H9 (cell line): ENCODE measurements at regions not wholly inside any gene's neighbourhood (a gene's known extent, or its start where the extent isn't known, plus 50 kb on each side); places are given as distances from the start of the nearest gene placed in this dataset.

Source experiments
- DNase-seq: peaks from one replicate; pipeline ENCODE4 v3.0.0-alpha.2; 2017
- H2AFZ ChIP-seq: one replicate; pipeline ENCODE4 v1.6.1; 2013; ENCODE audit warnings: mild to moderate bottlenecking, low read length, control low read depth, moderate library complexity
- H2AK5ac ChIP-seq: 2 replicates; pipeline ENCODE4 v1.6.1; 2013; ENCODE audit warnings: low read length, control low read depth, mixed read lengths; ENCODE audit not compliant: insufficient read length
- H2BK120ac ChIP-seq: one replicate; pipeline ENCODE4 v1.6.1; 2013; ENCODE audit warnings: low read depth, mild to moderate bottlenecking, low read length, control low read depth, inconsistent platforms; ENCODE audit not compliant: poor library complexity, severe bottlenecking
- H2BK12ac ChIP-seq: 2 replicates; pipeline ENCODE4 v1.6.1; 2013; ENCODE audit warnings: low read length, control low read depth, mixed read lengths, low read depth; ENCODE audit not compliant: insufficient read length
- H2BK15ac ChIP-seq: 2 replicates; pipeline ENCODE4 v1.6.1; 2013; ENCODE audit warnings: low read depth, low read length, control low read depth
- H2BK20ac ChIP-seq: one replicate; pipeline ENCODE4 v1.6.1; 2013; ENCODE audit warnings: low read depth, mild to moderate bottlenecking, low read length, control low read depth, inconsistent platforms; ENCODE audit not compliant: poor library complexity, severe bottlenecking
- H2BK5ac ChIP-seq: 2 replicates; pipeline ENCODE4 v1.6.1; 2013; ENCODE audit warnings: low read length, control low read depth, mixed read lengths; ENCODE audit not compliant: insufficient read length
- H3K14ac ChIP-seq: 2 replicates; pipeline ENCODE4 v1.6.1; 2013; ENCODE audit warnings: low read length, control low read depth; ENCODE audit not compliant: insufficient read depth
- H3K18ac ChIP-seq: 2 replicates; pipeline ENCODE4 v1.6.1; 2013; ENCODE audit warnings: low read depth, mild to moderate bottlenecking, mixed read lengths, low read length, control low read depth; ENCODE audit not compliant: insufficient read length
- H3K23ac ChIP-seq: 2 replicates; pipeline ENCODE4 v1.6.1; 2013; ENCODE audit warnings: low read length, control low read depth, mixed read lengths, low read depth; ENCODE audit not compliant: insufficient read length
- H3K23me2 ChIP-seq: 2 replicates; pipeline ENCODE4 v1.6.1; 2013; ENCODE audit warnings: low read depth, mild to moderate bottlenecking, mixed read lengths, low read length, control low read depth; ENCODE audit not compliant: insufficient read length, poor library complexity, severe bottlenecking
- H3K27ac ChIP-seq: 2 replicates; pipeline ENCODE4 v1.5.1; 2013; ENCODE audit warnings: low read length, control low read depth, mixed read lengths, low read depth; ENCODE audit not compliant: insufficient read length
- H3K27me3 ChIP-seq: 2 replicates; pipeline ENCODE4 v1.6.1; 2013; ENCODE audit warnings: low read length, control low read depth, inconsistent platforms; ENCODE audit not compliant: insufficient read depth
- H3K4ac ChIP-seq: 2 replicates; pipeline ENCODE4 v1.6.1; 2013; ENCODE audit warnings: low read depth, mild to moderate bottlenecking, control low read depth, inconsistent platforms, low read length, moderate library complexity
- H3K4me1 ChIP-seq: 2 replicates; pipeline ENCODE4 v1.6.1; 2013; ENCODE audit warnings: low read length, control low read depth, inconsistent platforms; ENCODE audit not compliant: insufficient read depth
- H3K4me2 ChIP-seq: 2 replicates; pipeline ENCODE4 v1.6.1; 2013; ENCODE audit warnings: low read length, control low read depth, mixed read lengths; ENCODE audit not compliant: insufficient read length, insufficient read depth
- H3K56ac ChIP-seq: 2 replicates; pipeline ENCODE4 v1.6.1; 2013; ENCODE audit warnings: low read depth, mild to moderate bottlenecking, mixed read lengths, low read length, control low read depth; ENCODE audit not compliant: insufficient read length
- H3K79me1 ChIP-seq: 2 replicates; pipeline ENCODE4 v1.6.1; 2013; ENCODE audit warnings: low read depth, mild to moderate bottlenecking, moderate library complexity, low read length, control low read depth, inconsistent platforms; ENCODE audit not compliant: insufficient read depth, poor library complexity, severe bottlenecking
- H3K79me2 ChIP-seq: 2 replicates; pipeline ENCODE4 v1.6.1; 2013; ENCODE audit warnings: low read length, control low read depth, inconsistent platforms; ENCODE audit not compliant: insufficient read depth
- H3K9ac ChIP-seq: 2 replicates; pipeline ENCODE4 v1.6.1; 2013; ENCODE audit warnings: low read length, control low read depth, mixed read lengths; ENCODE audit not compliant: insufficient read length; ENCODE audit errors: extremely low read depth
- H3K9me3 ChIP-seq: one replicate; pipeline ENCODE4 v1.6.1; 2013; ENCODE audit warnings: low read depth, low read length, inconsistent platforms; ENCODE audit not compliant: control insufficient read depth
- H3T11ph ChIP-seq: one replicate; pipeline ENCODE4 v1.6.1; 2013; ENCODE audit warnings: mild to moderate bottlenecking, low read length, control low read depth, inconsistent platforms
- H4K20me1 ChIP-seq: one replicate; pipeline ENCODE4 v1.6.1; 2013; ENCODE audit not compliant: control insufficient read depth, insufficient read length, insufficient read depth
- H4K5ac ChIP-seq: 2 replicates; pipeline ENCODE4 v1.6.1; 2013; ENCODE audit warnings: low read depth, mild to moderate bottlenecking, mixed read lengths, low read length, control low read depth; ENCODE audit not compliant: insufficient read length
- H4K8ac ChIP-seq: replicated peaks from 2 replicates; pipeline ENCODE4 v1.6.1; 2013; ENCODE audit warnings: low read length, control low read depth, mixed read lengths, low read depth; ENCODE audit not compliant: insufficient read length
- H4K91ac ChIP-seq: 2 replicates; pipeline ENCODE4 v1.6.1; 2013; ENCODE audit warnings: low read depth, mild to moderate bottlenecking, moderate library complexity, mixed read lengths, low read length, control low read depth; ENCODE audit not compliant: insufficient read length
- H3K27ac Mint-ChIP-seq, 3 experiments: 2 replicates in 2 of 3; 3 replicates in 1 of 3; pipeline ENCODE4 v1.8.0; 2020 to 2021; ENCODE audit warnings: mixed read lengths in 3 of 3, mild to moderate bottlenecking in 1 of 3, moderate library complexity in 1 of 3
- H3K27me3 Mint-ChIP-seq: 2 replicates; pipeline ENCODE4 v1.8.0; 2021; ENCODE audit warnings: low read depth, mild to moderate bottlenecking, moderate library complexity, mixed read lengths
- H3K36me3 Mint-ChIP-seq, 3 experiments: 2 replicates in 2 of 3; 3 replicates in 1 of 3; pipeline ENCODE4 v1.8.0; 2020 to 2021; ENCODE audit warnings: low read depth in 3 of 3, mixed read lengths in 3 of 3; ENCODE audit not compliant: insufficient read depth in 1 of 3
- H3K4me1 Mint-ChIP-seq, 2 experiments: 2 replicates each; pipeline ENCODE4 v1.8.0; 2020; ENCODE audit warnings: mixed read lengths in 2 of 2
- H3K4me3 Mint-ChIP-seq, 2 experiments: 2 replicates in 1 of 2; 3 replicates in 1 of 2; pipeline ENCODE4 v1.8.0; 2020 to 2021; ENCODE audit warnings: mild to moderate bottlenecking in 2 of 2, mixed read lengths in 2 of 2, moderate library complexity in 1 of 2
- H3K9me3 Mint-ChIP-seq, 2 experiments: 2 replicates in 1 of 2; 3 replicates in 1 of 2; pipeline ENCODE4 v1.8.0; 2020; ENCODE audit warnings: mild to moderate bottlenecking in 2 of 2, mixed read lengths in 2 of 2, moderate library complexity in 1 of 2
- CTCF ChIP-seq: fragments of 200-600 bp; sonication (generic); conservative IDR thresholded peaks from 3 replicates; pipeline ENCODE4 v1.8.0; 2021; ENCODE audit warnings: antibody characterized with exemption, mild to moderate bottlenecking
- WGBS: extraction: QIAGEN DNeasy Blood & Tissue Kit; methylation state at CpG from one replicate; pipeline ENCODE4 v1.1.7; 2013; ENCODE audit warnings: missing lambda C conversion rate, low lambda C conversion rate, mixed read lengths; ENCODE audit not compliant: insufficient read length; ENCODE audit errors: extremely low coverage; 5-methylcytosine and 5-hydroxymethylcytosine counted together

- no peak overlapping the region for H2BK5ac ChIP-seq
- no peak overlapping the region for H3K18ac ChIP-seq
- H4K20me1 ChIP-seq: no peaks in the 10 kb centered on the region
- H3K14ac ChIP-seq: no peak overlapping the region
- no peak overlapping the region for H3T11ph ChIP-seq
- no peaks in the 10 kb centered on the region for H3K4me1 ChIP-seq
- H3K27me3 Mint-ChIP-seq: no peaks in the 10 kb centered on the region; the same call in 1 of the 2 replicates
- H3K9me3 ChIP-seq: no peaks in the 10 kb centered on the region
- H3K9me3 Mint-ChIP-seq: no peaks in the 10 kb centered on the region
- no peak overlapping the region for H3K9ac ChIP-seq
- no peak overlapping the region for H2AFZ ChIP-seq
- H3K4ac ChIP-seq: no peak overlapping the region
- no peaks in the 10 kb centered on the region for H3K4me1 Mint-ChIP-seq
- no peak overlapping the region for H3K27ac Mint-ChIP-seq
- no peak overlapping the region for H3K23ac ChIP-seq
- no peaks in the 10 kb centered on the region for H3K79me1 ChIP-seq
- no peak overlapping the region for H3K4me3 Mint-ChIP-seq
- no peak overlapping the region for H3K27ac ChIP-seq
- H2BK120ac ChIP-seq: no peak overlapping the region
- TF ChIP-seq CTCF: no peak
- no peak overlapping the region for H4K91ac ChIP-seq
- H3K23me2 ChIP-seq: no peaks in the 10 kb centered on the region
- H2AK5ac ChIP-seq: no peak overlapping the region
- peak; percentile 30 for DNase-seq
- no peak overlapping the region for H3K4me2 ChIP-seq
- no peak overlapping the region for H2BK20ac ChIP-seq
- WGBS: no CpG with 5 or more reads among the region's 1 CpG
- no peaks in the 10 kb centered on the region for H3K79me2 ChIP-seq
- no peaks in the 10 kb centered on the region for H3K36me3 Mint-ChIP-seq
- H3K56ac ChIP-seq: no peak overlapping the region
- H3K27me3 ChIP-seq: no peaks in the 10 kb centered on the region
- H4K5ac ChIP-seq: no peak overlapping the region
- no peak overlapping the region for H4K8ac ChIP-seq
- no peak overlapping the region for H2BK12ac ChIP-seq
- no peak overlapping the region for H2BK15ac ChIP-seq
Measured at GRCh38 chr5:24823625-24824024, 178.8 kb upstream of the CDH10 start.
